ENCODE measurements at regions not wholly inside any gene's neighbourhood (a gene's known extent, or its start where the extent isn't known, plus 50 kb on each side); places are given as distances from the start of the nearest gene placed in this dataset.
A peak's percentile ranks its signal among the peaks of the same experiment; 100 is the strongest.

- Histone ChIP-seq H3K9me3 (replicated peaks; ENCODE audit: control insufficient read depth, low read depth, low read length) (no peaks in the 10 kb centered on the region), H3K36me3 (ENCODE audit: control insufficient read depth, insufficient read depth, low read length) (no peaks in the 10 kb centered on the region), H3K4me1 (ENCODE audit: control insufficient read depth, insufficient read depth, low read length) (peaks cover 25% of the 10 kb centered on the region), H3K27me3 (ENCODE audit: control insufficient read depth, insufficient read depth, low read length) (peaks cover 40% of the 10 kb centered on the region), H3K4me3 (ENCODE audit: low read length) (no peak overlapping the region), H3K27ac (ENCODE audit: low read length) (no peak overlapping the region)
- no CpG with 5 or more reads among the region's 3 CpGs for WGBS (ENCODE audit: insufficient coverage)
- DNase-seq, result peak; percentile 72
These were observed 247.1 kb downstream of the BCOR start for GRCh38 chrX:39850630-39851152.

GRCh38 chrX:39851745-39852455, 245.9 kb downstream of the BCOR start:
- Histone ChIP-seq H3K9me3 (replicated peaks; ENCODE audit: control insufficient read depth, low read depth, low read length) (no peaks in the 10 kb centered on the region), H3K27me3 (ENCODE audit: control insufficient read depth, insufficient read depth, low read length) (peaks cover 46% of the 10 kb centered on the region), H3K27ac (ENCODE audit: low read length) (no peak overlapping the region), H3K4me1 (ENCODE audit: control insufficient read depth, insufficient read depth, low read length) (peaks cover 34% of the 10 kb centered on the region), H3K4me3 (ENCODE audit: low read length) (no peak overlapping the region), H3K36me3 (ENCODE audit: control insufficient read depth, insufficient read depth, low read length) (no peaks in the 10 kb centered on the region)
- 74% methylated on average over 3 of the region's 5 CpGs for WGBS (ENCODE audit: insufficient coverage)
- no peak for DNase-seq

- peak overlapping the region; percentile 17 for H3K27ac ChIP-seq (ENCODE audit: low read length)
- H3K27me3 ChIP-seq (ENCODE audit: control insufficient read depth, insufficient read depth, low read length), result peaks cover 48% of the 10 kb centered on the region
- no peaks in the 10 kb centered on the region for H3K36me3 ChIP-seq (ENCODE audit: control insufficient read depth, insufficient read depth, low read length)
- DNase-seq, result no peak
- peaks cover 34% of the 10 kb centered on the region for H3K4me1 ChIP-seq (ENCODE audit: control insufficient read depth, insufficient read depth, low read length)
- WGBS (ENCODE audit: insufficient coverage), result no CpG with 5 or more reads among the region's 3 CpGs
- H3K4me3 ChIP-seq (ENCODE audit: low read length), result no peak overlapping the region
- no peaks in the 10 kb centered on the region for H3K9me3 ChIP-seq (replicated peaks; ENCODE audit: control insufficient read depth, low read depth, low read length)
These were observed 245.3 kb downstream of the BCOR start for GRCh38 chrX:39852491-39852890.

GRCh38 chrX:39853417-39854030, 244.2 kb downstream of the BCOR start:
- H3K4me3 ChIP-seq (ENCODE audit: low read length), result no peak overlapping the region
- 5% methylated on average over 2 of the region's 3 CpGs for WGBS (ENCODE audit: insufficient coverage)
- no peaks in the 10 kb centered on the region for H3K36me3 ChIP-seq (ENCODE audit: control insufficient read depth, insufficient read depth, low read length)
- H3K9me3 ChIP-seq (replicated peaks; ENCODE audit: control insufficient read depth, low read depth, low read length), result no peaks in the 10 kb centered on the region
- DNase-seq, result peak; percentile 79
- peaks cover 34% of the 10 kb centered on the region for H3K4me1 ChIP-seq (ENCODE audit: control insufficient read depth, insufficient read depth, low read length)
- peaks cover 54% of the 10 kb centered on the region for H3K27me3 ChIP-seq (ENCODE audit: control insufficient read depth, insufficient read depth, low read length)
- H3K27ac ChIP-seq (ENCODE audit: low read length), result peak overlapping the region; percentile 67

GRCh38 chrX:39854772-39855747, 242.7 kb downstream of the BCOR start:
- Histone ChIP-seq H3K27me3 (ENCODE audit: control insufficient read depth, insufficient read depth, low read length) (peaks cover 50% of the 10 kb centered on the region), H3K36me3 (ENCODE audit: control insufficient read depth, insufficient read depth, low read length) (no peaks in the 10 kb centered on the region), H3K27ac (ENCODE audit: low read length) (peak overlapping the region; percentile 52), H3K4me3 (ENCODE audit: low read length) (no peak overlapping the region), H3K4me1 (ENCODE audit: control insufficient read depth, insufficient read depth, low read length) (peaks cover 36% of the 10 kb centered on the region), H3K9me3 (replicated peaks; ENCODE audit: control insufficient read depth, low read depth, low read length) (no peaks in the 10 kb centered on the region)
- DNase-seq, result no peak
- WGBS (ENCODE audit: insufficient coverage), result 68% methylated on average over 14 of the region's 17 CpGs

- WGBS (ENCODE audit: insufficient coverage), result 69% methylated on average over 5 of the region's 10 CpGs
These were observed 242.0 kb downstream of the BCOR start for GRCh38 chrX:39855748-39856129.

GRCh38 chrX:39856472-39857121, 241.2 kb downstream of the BCOR start:
- H3K9me3 ChIP-seq (replicated peaks; ENCODE audit: control insufficient read depth, low read depth, low read length), result no peaks in the 10 kb centered on the region
- DNase-seq, result no peak
- H3K4me3 ChIP-seq (ENCODE audit: low read length), result no peak overlapping the region
- 80% methylated on average over 3 of the region's 7 CpGs for WGBS (ENCODE audit: insufficient coverage)
- H3K4me1 ChIP-seq (ENCODE audit: control insufficient read depth, insufficient read depth, low read length), result peaks cover 43% of the 10 kb centered on the region
- peak overlapping the region; percentile 20 for H3K27ac ChIP-seq (ENCODE audit: low read length)
- H3K36me3 ChIP-seq (ENCODE audit: control insufficient read depth, insufficient read depth, low read length), result no peaks in the 10 kb centered on the region
- peaks cover 52% of the 10 kb centered on the region for H3K27me3 ChIP-seq (ENCODE audit: control insufficient read depth, insufficient read depth, low read length)

More at GRCh38 chrX:39855748-39856129, 242.0 kb downstream of the BCOR start:
- Histone ChIP-seq H3K27me3 (ENCODE audit: control insufficient read depth, insufficient read depth, low read length) (peaks cover 50% of the 10 kb centered on the region), H3K9me3 (replicated peaks; ENCODE audit: control insufficient read depth, low read depth, low read length) (no peaks in the 10 kb centered on the region), H3K36me3 (ENCODE audit: control insufficient read depth, insufficient read depth, low read length) (no peaks in the 10 kb centered on the region), H3K4me3 (ENCODE audit: low read length) (no peak overlapping the region), H3K4me1 (ENCODE audit: control insufficient read depth, insufficient read depth, low read length) (peaks cover 39% of the 10 kb centered on the region), H3K27ac (ENCODE audit: low read length) (peak overlapping the region; percentile 47)
- DNase-seq, result peak; percentile 44

GRCh38 chrX:39857780-39858179, 240.0 kb downstream of the BCOR start:
- WGBS (ENCODE audit: insufficient coverage), result 80% methylated on average over 1 of the region's 3 CpGs
- no peak overlapping the region for H3K27ac ChIP-seq (ENCODE audit: low read length)

GRCh38 chrX:39859991-39860861, 237.5 kb downstream of the BCOR start:
- Histone ChIP-seq H3K27me3 (ENCODE audit: control insufficient read depth, insufficient read depth, low read length) (peaks cover 45% of the 10 kb centered on the region), H3K4me1 (ENCODE audit: control insufficient read depth, insufficient read depth, low read length) (peaks cover 28% of the 10 kb centered on the region), H3K9me3 (replicated peaks; ENCODE audit: control insufficient read depth, low read depth, low read length) (no peaks in the 10 kb centered on the region), H3K4me3 (ENCODE audit: low read length) (no peak overlapping the region), H3K36me3 (ENCODE audit: control insufficient read depth, insufficient read depth, low read length) (no peaks in the 10 kb centered on the region), H3K27ac (ENCODE audit: low read length) (peak overlapping the region; percentile 60)
- DNase-seq, result peak; percentile 82
- 36% methylated on average over 9 of the region's 13 CpGs for WGBS (ENCODE audit: insufficient coverage)

More at GRCh38 chrX:39857780-39858179, 240.0 kb downstream of the BCOR start:
- Histone ChIP-seq H3K9me3 (replicated peaks; ENCODE audit: control insufficient read depth, low read depth, low read length) (no peaks in the 10 kb centered on the region), H3K27me3 (ENCODE audit: control insufficient read depth, insufficient read depth, low read length) (peaks cover 43% of the 10 kb centered on the region), H3K36me3 (ENCODE audit: control insufficient read depth, insufficient read depth, low read length) (no peaks in the 10 kb centered on the region), H3K4me3 (ENCODE audit: low read length) (no peak overlapping the region), H3K4me1 (ENCODE audit: control insufficient read depth, insufficient read depth, low read length) (peaks cover 43% of the 10 kb centered on the region)
- DNase-seq, result no peak

Data from muscle of leg (tissue), 3 donors.